ENCODE measurements at regions not wholly inside any gene's neighbourhood (a gene's known extent, or its start where the extent isn't known, plus 50 kb on each side); places are given as distances from the start of the nearest gene placed in this dataset.

- Histone ChIP-seq H3K27ac (no peak overlapping the region), H3K36me3 (no peaks in the 10 kb centered on the region), H3K9me3 (no peaks in the 10 kb centered on the region), H3K4me1 (ENCODE audit: insufficient read depth) (no peaks in the 10 kb centered on the region), H3K27me3 (no peaks in the 10 kb centered on the region), H3K4me3 (no peak overlapping the region)
- TF ChIP-seq CTCF (IDR thresholded peaks at IDR 0.05): no peak
- TF ChIP-seq EP300 (IDR thresholded peaks at IDR 0.05): no peak
- TF ChIP-seq POLR2A (IDR thresholded peaks at IDR 0.05): no peak
- WGBS, 3 donors: 63 to 68% (median 63%) methylated on average over 3 of the region's 3 CpGs
- DNase-seq: no peak
- intact Hi-C loops (cut with DNase I): no loop called here
Observed at GRCh38 chr17:33905338-33905800, 349.7 kb upstream of the CCL2 start.

GRCh38 chr17:33908363-33909064 is 346.6 kb upstream of the CCL2 start:
- TF ChIP-seq CTCF (IDR thresholded peaks at IDR 0.05): no peak
- no peak for TF ChIP-seq EP300 (IDR thresholded peaks at IDR 0.05)
- no peak for TF ChIP-seq POLR2A (IDR thresholded peaks at IDR 0.05)
- H3K27me3 ChIP-seq: no peaks in the 10 kb centered on the region

GRCh38 chr17:33910200-33910857 is 344.8 kb upstream of the CCL2 start:
- TF ChIP-seq EP300 (IDR thresholded peaks at IDR 0.05) (no peak), CTCF (IDR thresholded peaks at IDR 0.05) (no peak), POLR2A (IDR thresholded peaks at IDR 0.05) (no peak)
- intact Hi-C loops (cut with DNase I): no loop called here
- 79 to 84% (median 84%) methylated on average over 2 of the region's 2 CpGs for WGBS, 3 donors

More at GRCh38 chr17:33908363-33909064, 346.6 kb upstream of the CCL2 start:
- 44 to 53% (median 45%) methylated on average over 2 of the region's 2 CpGs for whole genome bisulfite sequencing, 3 donors
- no peaks in the 10 kb centered on the region for H3K9me3 ChIP-seq
- no peaks in the 10 kb centered on the region for H3K36me3 ChIP-seq
- no peaks in the 10 kb centered on the region for H3K4me1 ChIP-seq (ENCODE audit: insufficient read depth)
- intact Hi-C loops (cut with DNase I): no loop called here
- H3K27ac ChIP-seq: no peak overlapping the region
- DNase-seq: no peak
- H3K4me3 ChIP-seq: no peak overlapping the region

DNA sequence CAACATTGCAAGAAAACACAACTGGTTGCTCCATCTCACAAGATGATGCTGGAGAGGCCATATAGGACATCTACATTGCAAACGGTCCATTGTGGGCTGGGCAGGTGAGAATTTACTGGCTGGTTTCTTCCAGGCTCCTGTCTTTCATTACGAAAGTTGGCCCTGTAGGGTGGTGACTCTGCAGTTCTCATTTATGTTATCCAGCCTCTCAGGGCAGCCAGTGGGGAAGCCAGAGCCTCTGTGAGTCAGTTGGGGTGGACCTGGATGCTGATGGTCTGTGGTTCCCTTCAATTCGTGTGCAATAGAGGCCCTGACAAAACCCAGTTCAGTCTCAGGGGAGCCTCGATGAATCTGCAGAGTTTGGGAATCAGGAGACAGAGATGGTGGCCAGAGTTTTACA is 341.0 kb upstream of the CCL2 start:
- Histone ChIP-seq H3K4me3 (no peak overlapping the region), H3K36me3 (no peaks in the 10 kb centered on the region), H3K9me3 (no peaks in the 10 kb centered on the region), H3K27me3 (no peaks in the 10 kb centered on the region), H3K27ac (no peak overlapping the region), H3K4me1 (ENCODE audit: insufficient read depth) (no peaks in the 10 kb centered on the region)
- WGBS, 3 donors: 62 to 79% (median 72%) methylated on average over 4 of the region's 4 CpGs
- TF ChIP-seq EP300 (IDR thresholded peaks at IDR 0.05) (no peak), CTCF (IDR thresholded peaks at IDR 0.05) (no peak), POLR2A (IDR thresholded peaks at IDR 0.05) (no peak)
- intact Hi-C loops (cut with DNase I): no loop called here
- DNase-seq: no peak

More at GRCh38 chr17:33910200-33910857, 344.8 kb upstream of the CCL2 start:
- H3K4me3 ChIP-seq: no peak overlapping the region
- H3K9me3 ChIP-seq: no peaks in the 10 kb centered on the region
- no peaks in the 10 kb centered on the region for H3K4me1 ChIP-seq (ENCODE audit: insufficient read depth)
- H3K27ac ChIP-seq: no peak overlapping the region
- no peaks in the 10 kb centered on the region for H3K27me3 ChIP-seq
- no peaks in the 10 kb centered on the region for H3K36me3 ChIP-seq
- DNase-seq: no peak
